DMS79 treated with DMSO at 0.1 percent for 48 hours (cell line): ENCODE measurements at regions not wholly inside any gene's neighbourhood (a gene's known extent, or its start where the extent isn't known, plus 50 kb on each side); places are given as distances from the start of the nearest gene placed in this dataset.

Experiments used
- DNase-seq: peaks from one replicate; lab custom pipeline; 2025; lab: John Stamatoyannopoulos, UW

- DNase-seq: no peak
Measured at GRCh38 chr9:118059484-118060278, 355.5 kb downstream of the TLR4 start.

GRCh38 chr9:118083161-118083560 lies 379.0 kb downstream of the TLR4 start:
- no peak for DNase-seq

- no peak for DNase-seq
Measured at GRCh38 chr9:118088090-118088489, 383.9 kb downstream of the TLR4 start.

GRCh38 chr9:118091226-118091625 lies 387.0 kb downstream of the TLR4 start:
- no peak for DNase-seq

GRCh38 chr9:118091711-118092500 lies 387.7 kb downstream of the TLR4 start:
- no peak for DNase-seq

- DNase-seq: no peak
Measured at GRCh38 chr9:118094387-118094786, 390.2 kb downstream of the TLR4 start.

- no peak for DNase-seq
Measured at GRCh38 chr9:118100529-118101419, 396.6 kb downstream of the TLR4 start.

GRCh38 chr9:118104363-118104762 lies 400.2 kb downstream of the TLR4 start:
- DNase-seq: no peak

- no peak for DNase-seq
Measured at GRCh38 chr9:118108971-118109370, 404.8 kb downstream of the TLR4 start.

- DNase-seq: no peak
Measured at GRCh38 chr9:118109542-118109941, 405.3 kb downstream of the TLR4 start.

- DNase-seq: no peak
Measured at GRCh38 chr9:118121361-118121760, 417.2 kb downstream of the TLR4 start.

GRCh38 chr9:118128313-118128712 lies 424.1 kb downstream of the TLR4 start:
- no peak for DNase-seq

GRCh38 chr9:118129541-118129940 lies 425.3 kb downstream of the TLR4 start:
- no peak for DNase-seq

- DNase-seq: no peak
Measured at GRCh38 chr9:118148990-118149389, 444.8 kb downstream of the TLR4 start.

GRCh38 chr9:118156846-118157245 lies 452.6 kb downstream of the TLR4 start:
- DNase-seq: no peak

- DNase-seq: no peak
Measured at GRCh38 chr9:118162716-118163115, 458.5 kb downstream of the TLR4 start.

GRCh38 chr9:118163751-118164150 lies 459.5 kb downstream of the TLR4 start:
- no peak for DNase-seq

GRCh38 chr9:118165451-118165850 lies 461.2 kb downstream of the TLR4 start:
- DNase-seq: no peak

GRCh38 chr9:118170032-118170955 lies 466.1 kb downstream of the TLR4 start:
- DNase-seq: no peak

- no peak for DNase-seq
Measured at GRCh38 chr9:118177241-118177640, 473.0 kb downstream of the TLR4 start.

GRCh38 chr9:118183576-118183975 lies 479.4 kb downstream of the TLR4 start:
- no peak for DNase-seq
